B cell (primary cell): ENCODE measurements at regions not wholly inside any gene's neighbourhood (a gene's known extent, or its start where the extent isn't known, plus 50 kb on each side); places are given as distances from the start of the nearest gene placed in this dataset.

Experiments
- ATAC-seq: fragments of 200-7000 bp; cut with Tn5 transposase; one replicate; pipeline ENCODE4 v1.10.0; 2021; ENCODE audit warnings: low read depth, mild to moderate bottlenecking, moderate number of reproducible peaks, moderate library complexity
- CTCF ChIA-PET: fragments of 350-600 bp; sonication (Branson Sonifier 250); formaldehyde crosslinking; loops from one replicate; lab custom pipeline; 2021; ENCODE audit warnings: antibody characterized with exemption, inconsistent platforms; lab: Charles Lee
- POLR2A ChIA-PET: fragments of 350-600 bp; sonication (Branson Sonifier 250); formaldehyde crosslinking; loops from one replicate; lab custom pipeline; 2021; ENCODE audit warnings: antibody characterized with exemption; lab: Charles Lee
- DNase-seq: peaks from one replicate; pipeline ENCODE4 v3.0.0; 2013
- H2AFZ ChIP-seq: 2 replicates; pipeline ENCODE4 v1.6.1; 2012; ENCODE audit warnings: mild to moderate bottlenecking, low read depth, low read length; ENCODE audit not compliant: insufficient read depth, poor library complexity, severe bottlenecking
- H3K27ac ChIP-seq, 2 donors: 1 replicate in 1 of 2; 2 replicates in 1 of 2; pipeline ENCODE4 v1.5.1; 2012 to 2013; ENCODE audit warnings: low read length in 2 of 2, mild to moderate bottlenecking in 2 of 2, moderate library complexity in 1 of 2
- H3K27me3 ChIP-seq, 4 experiments: fragments of 200-600 bp in 1 of 4; sonication (generic) in 1 of 4; replicated peaks in 1 of 4; 1 replicate in 2 of 4; 2 replicates in 2 of 4; pipeline versions ENCODE4 v1.6.1 to v1.7.0; 2013 to 2016; ENCODE audit warnings: low read length in 3 of 4, mild to moderate bottlenecking in 2 of 4, mixed read lengths in 1 of 4, moderate library complexity in 1 of 4; ENCODE audit not compliant: insufficient read depth in 4 of 4, control insufficient read depth in 3 of 4; ENCODE audit errors: control extremely low read depth in 1 of 4
- H3K36me3 ChIP-seq, 2 experiments: replicated peaks in 1 of 2; 1 replicate in 1 of 2; 2 replicates in 1 of 2; pipeline versions ENCODE4 v1.6.1 to v1.7.1; 2013; ENCODE audit warnings: low read length in 1 of 2; ENCODE audit not compliant: insufficient read depth in 2 of 2, control insufficient read depth in 1 of 2; ENCODE audit errors: control extremely low read depth in 1 of 2, extremely low read depth in 1 of 2
- H3K4me1 ChIP-seq, 2 donors: fragments of 200-600 bp in 1 of 2; sonication (generic) in 1 of 2; 1 replicate in 1 of 2; 2 replicates in 1 of 2; pipeline versions ENCODE4 v1.5.1 to v1.6.1; 2013 to 2017; ENCODE audit warnings: low read length in 2 of 2; ENCODE audit not compliant: control insufficient read depth in 2 of 2, insufficient read depth in 2 of 2
- H3K4me2 ChIP-seq: replicated peaks from 2 replicates; pipeline ENCODE3; 2012; ENCODE audit warnings: mild to moderate bottlenecking, low read depth, low read length; ENCODE audit not compliant: poor library complexity, severe bottlenecking
- H3K4me3 ChIP-seq, 5 experiments: fragments of 200-600 bp in 1 of 5; sonication (generic) in 1 of 5; 1 replicate in 3 of 5; 2 replicates in 2 of 5; pipeline versions ENCODE4 v1.5.1 to v1.7.0; 2011 to 2016; ENCODE audit warnings: low read length in 4 of 5, mild to moderate bottlenecking in 4 of 5, low read depth in 2 of 5, control low read depth in 1 of 5, moderate library complexity in 1 of 5; ENCODE audit not compliant: insufficient read depth in 1 of 5; ENCODE audit errors: control extremely low read depth in 1 of 5, extremely low read depth in 1 of 5
- H3K79me2 ChIP-seq: fragments of 200-600 bp; sonication (generic); one replicate; pipeline ENCODE4 v1.6.0; 2016; ENCODE audit warnings: low read length; ENCODE audit not compliant: control insufficient read depth, insufficient read depth
- H3K9ac ChIP-seq: fragments of 200-600 bp; sonication (generic); 2 replicates; pipeline ENCODE4 v1.6.1; 2017; ENCODE audit warnings: mild to moderate bottlenecking, low read length, moderate library complexity
- H3K9me3 ChIP-seq, 3 donors: one replicate each; pipeline versions ENCODE4 v1.6.1 to v1.7.1; 2013; ENCODE audit warnings: low read length in 2 of 3; ENCODE audit not compliant: control insufficient read depth in 2 of 3, insufficient read depth in 1 of 3; ENCODE audit errors: control extremely low read depth in 1 of 3
- H4K20me1 ChIP-seq: 2 replicates; pipeline ENCODE4 v1.6.0; 2012; ENCODE audit warnings: mild to moderate bottlenecking, low read length; ENCODE audit not compliant: insufficient read depth, control insufficient read depth, poor library complexity, severe bottlenecking
- H3K27ac Mint-ChIP-seq: one replicate; pipeline ENCODE4 v1.8.0; 2021; ENCODE audit warnings: mixed read lengths
- H3K27me3 Mint-ChIP-seq: one replicate; pipeline ENCODE4 v1.8.0; 2021; ENCODE audit warnings: mixed read lengths
- H3K4me1 Mint-ChIP-seq: one replicate; pipeline ENCODE4 v1.8.0; 2021; ENCODE audit warnings: mixed read lengths
- H3K4me3 Mint-ChIP-seq: one replicate; pipeline ENCODE4 v1.8.0; 2021; ENCODE audit warnings: mixed read lengths
- H3K9me3 Mint-ChIP-seq: one replicate; pipeline ENCODE4 v1.8.0; 2022; ENCODE audit warnings: mixed read lengths; ENCODE audit not compliant: insufficient read depth
- CTCF ChIP-seq: fragments of 200-600 bp; IDR thresholded peaks from one replicate; pipeline ENCODE4 v1.8.0; 2022; ENCODE audit warnings: antibody characterized with exemption, mild to moderate bottlenecking
- EZH2 ChIP-seq: IDR thresholded peaks from 2 replicates; pipeline ENCODE4 v1.6.1; 2012; ENCODE audit warnings: borderline replicate concordance, low read depth, mild to moderate bottlenecking, moderate library complexity, low read length; ENCODE audit not compliant: insufficient read depth, poor library complexity, severe bottlenecking
- WGBS: methylation state at CpG from one replicate; pipeline ENCODE4 v1.1.5; 2013; ENCODE audit warnings: missing lambda C conversion rate; ENCODE audit not compliant: insufficient coverage; 5-methylcytosine and 5-hydroxymethylcytosine counted together
- intact Hi-C: fragments of 100-400 bp; cut with micrococcal nuclease; formaldehyde crosslinking; loops from one replicate; pipeline ENCODE4 v1.10.0; 2022

GRCh38 chr4:4613126-4613465, 71.2 kb upstream of the STX18 start:
- no peaks in the 10 kb centered on the region for H3K4me1 ChIP-seq
- intact Hi-C loops = no loop called here
- CTCF ChIA-PET = no interaction called here

GRCh38 chr4:4610672-4611071, 68.8 kb upstream of the STX18 start:
- no peaks in the 10 kb centered on the region for H3K79me2 ChIP-seq
- intact Hi-C loops = no loop called here
- no peak overlapping the region for H3K9ac ChIP-seq
- H3K27me3 Mint-ChIP-seq = no peaks in the 10 kb centered on the region
- H3K9me3 Mint-ChIP-seq = no peaks in the 10 kb centered on the region
- H3K36me3 ChIP-seq = no peaks in the 10 kb centered on the region
- no peaks in the 10 kb centered on the region for H3K4me1 ChIP-seq
- H3K4me1 Mint-ChIP-seq = no peaks in the 10 kb centered on the region
- H3K27ac Mint-ChIP-seq = no peak overlapping the region
- CTCF ChIA-PET = no interaction called here
- H3K27me3 ChIP-seq = no peaks in the 10 kb centered on the region
- TF ChIP-seq EZH2 (no peak), CTCF (no peak)
- WGBS = 98% methylated on average over 5 of the region's 7 CpGs
- no peak overlapping the region for H2AFZ ChIP-seq
- no peaks in the 10 kb centered on the region for H4K20me1 ChIP-seq
- ATAC-seq = no peak
- H3K4me3 Mint-ChIP-seq = no peak overlapping the region
- H3K4me2 ChIP-seq = no peak overlapping the region
- H3K9me3 ChIP-seq = peaks cover 0 to 4% (median 0%) of the 10 kb centered on the region in 3 donors
- DNase-seq = no peak
- H3K27ac ChIP-seq = no peak overlapping the region
- POLR2A ChIA-PET = no interaction called here
- no peak overlapping the region for H3K4me3 ChIP-seq

More at GRCh38 chr4:4613126-4613465, 71.2 kb upstream of the STX18 start:
- H3K4me3 ChIP-seq = no peak overlapping the region
- no peak for ATAC-seq
- no CpG with 5 or more reads among the region's 2 CpGs for WGBS
- no peak overlapping the region for H3K4me2 ChIP-seq
- H2AFZ ChIP-seq = no peak overlapping the region
- POLR2A ChIA-PET = no interaction called here
- no peaks in the 10 kb centered on the region for H3K27me3 ChIP-seq
- H3K9me3 ChIP-seq = peaks cover 0 to 4% (median 0%) of the 10 kb centered on the region in 3 donors
- H3K9me3 Mint-ChIP-seq = no peaks in the 10 kb centered on the region
- no peak overlapping the region for H3K27ac ChIP-seq
- no peak overlapping the region for H3K27ac Mint-ChIP-seq
- no peak overlapping the region for H3K4me3 Mint-ChIP-seq
- no peaks in the 10 kb centered on the region for H3K36me3 ChIP-seq
- H3K27me3 Mint-ChIP-seq = no peaks in the 10 kb centered on the region
- H3K4me1 Mint-ChIP-seq = no peaks in the 10 kb centered on the region
- no peaks in the 10 kb centered on the region for H3K79me2 ChIP-seq
- TF ChIP-seq EZH2 (no peak), CTCF (no peak)
- DNase-seq = no peak
- H3K9ac ChIP-seq = no peak overlapping the region
- H4K20me1 ChIP-seq = no peaks in the 10 kb centered on the region
